AG09319 (cell line): ENCODE measurements at regions not wholly inside any gene's neighbourhood (a gene's known extent, or its start where the extent isn't known, plus 50 kb on each side); places are given as distances from the start of the nearest gene placed in this dataset.
"Not testable (repeated sequence)": the region's sequence is repeated elsewhere in the genome, so short reads cannot be mapped to it uniquely, and the experiment has no call there.

Experiments
- DNase-seq: peaks from one replicate; pipeline ENCODE4 v3.0.0-alpha.2; 2010; ENCODE audit warnings: low read depth; ENCODE audit errors: extremely low read depth
- CTCF ChIP-seq: IDR thresholded peaks from 2 replicates; pipeline ENCODE4 v1.5.1; 2011; ENCODE audit warnings: low read depth, mild to moderate bottlenecking, inconsistent platforms, low read length, moderate library complexity

GRCh38 chrX:114201622-114202021, 382.3 kb upstream of the HTR2C start:
- TF ChIP-seq CTCF = no peak
- no peak for DNase-seq

GRCh38 chrX:114181195-114181594, 402.7 kb upstream of the HTR2C start:
- DNase-seq = no peak
- no peak for TF ChIP-seq CTCF

- DNase-seq = no peak
These were observed 405.8 kb upstream of the HTR2C start for GRCh38 chrX:114178126-114178525.

GRCh38 chrX:114167276-114167675, 416.6 kb upstream of the HTR2C start:
- not testable (repeated sequence) for DNase-seq

More at GRCh38 chrX:114178126-114178525, 405.8 kb upstream of the HTR2C start:
- no peak for TF ChIP-seq CTCF

GRCh38 chrX:114166601-114167000, 417.3 kb upstream of the HTR2C start:
- no peak for DNase-seq
- no peak for TF ChIP-seq CTCF

GRCh38 chrX:114165537-114165936, 418.3 kb upstream of the HTR2C start:
- DNase-seq = no peak
- no peak for TF ChIP-seq CTCF

GRCh38 chrX:114162068-114162735, 421.7 kb upstream of the HTR2C start:
- TF ChIP-seq CTCF = no peak; the same call in 1 of the 2 replicates
- DNase-seq = no peak

GRCh38 chrX:114152801-114153200, 431.1 kb upstream of the HTR2C start:
- DNase-seq = no peak
- no peak for TF ChIP-seq CTCF
